DND-41 (cell line): ENCODE measurements at regions not wholly inside any gene's neighbourhood (a gene's known extent, or its start where the extent isn't known, plus 50 kb on each side); places are given as distances from the start of the nearest gene placed in this dataset.

Experiments used
- CTCF ChIP-seq: IDR thresholded peaks from 2 replicates; pipeline ENCODE4 v1.5.1; 2012; ENCODE audit warnings: borderline replicate concordance, low read length, moderate library complexity, mild to moderate bottlenecking; ENCODE audit not compliant: poor library complexity, severe bottlenecking; ENCODE audit errors: extremely low read depth
- EZH2 ChIP-seq: IDR thresholded peaks from 3 replicates; pipeline ENCODE4 v1.6.1; 2012; ENCODE audit warnings: borderline replicate concordance, low read depth, mild to moderate bottlenecking, moderate library complexity, low read length, inconsistent platforms; ENCODE audit not compliant: severe bottlenecking

GRCh38 chr10:118937226-118937625, 92.3 kb upstream of the NANOS1 start:
- TF ChIP-seq CTCF: no peak
- TF ChIP-seq EZH2: no peak
